Heart left ventricle (tissue), 16 donors: ENCODE measurements at regions not wholly inside any gene's neighbourhood (a gene's known extent, or its start where the extent isn't known, plus 50 kb on each side); places are given as distances from the start of the nearest gene placed in this dataset.

Source experiments
- ATAC-seq, 4 donors: fragments of 200-7000 bp; cut with Tn5 transposase; one replicate each; pipeline ENCODE4 v1.9.1; 2020 to 2022; ENCODE audit warnings: moderate library complexity in 4 of 4, mild to moderate bottlenecking in 3 of 4, moderate number of reproducible peaks in 1 of 4
- DNase-seq, 5 donors: peaks; one replicate each; pipeline ENCODE4 v3.0.0-alpha.2; 2020
- H3K27ac ChIP-seq, 12 donors: fragments of 200-600 bp; sonication (generic) in 4 of 12; one replicate each; pipeline versions ENCODE4 v1.5.0 to v1.8.0; 2016 to 2022; ENCODE audit warnings: mild to moderate bottlenecking in 2 of 12
- H3K27me3 ChIP-seq, 9 donors: fragments of 200-600 bp; sonication (generic) in 2 of 9; one replicate each; pipeline versions ENCODE4 v1.5.1 to v1.8.0; 2016 to 2022; ENCODE audit warnings: mild to moderate bottlenecking in 3 of 9
- H3K36me3 ChIP-seq, 9 donors: fragments of 200-600 bp; sonication (generic) in 2 of 9; one replicate each; pipeline versions ENCODE4 v1.5.0 to v1.8.0; 2018 to 2022; ENCODE audit warnings: mild to moderate bottlenecking in 2 of 9
- H3K4me1 ChIP-seq, 12 donors: fragments of 200-600 bp; sonication (generic) in 4 of 12; one replicate each; pipeline versions ENCODE4 v1.5.0 to v1.8.0; 2016 to 2022; ENCODE audit warnings: mild to moderate bottlenecking in 3 of 12
- H3K4me3 ChIP-seq, 12 donors: fragments of 200-600 bp; sonication (generic) in 4 of 12; one replicate each; pipeline versions ENCODE4 v1.5.0 to v1.8.0; 2017 to 2022; ENCODE audit warnings: mild to moderate bottlenecking in 9 of 12, moderate library complexity in 4 of 12
- H3K9me3 ChIP-seq, 12 donors: fragments of 200-600 bp; sonication (generic) in 4 of 12; one replicate each; pipeline versions ENCODE4 v1.5.0 to v1.8.0; 2016 to 2022; ENCODE audit warnings: mild to moderate bottlenecking in 1 of 12
- CTCF ChIP-seq, 12 donors: fragments of 200-600 bp; sonication (generic) in 4 of 12; IDR thresholded peaks; one replicate each; pipeline versions ENCODE4 v1.5.0 to v1.8.0; 2018 to 2022; ENCODE audit warnings: antibody characterized with exemption in 12 of 12, mild to moderate bottlenecking in 5 of 12
- POLR2A ChIP-seq, 2 donors: fragments of 450-650 bp; IDR thresholded peaks; one replicate each; pipeline ENCODE4 v1.6.1; 2017; ENCODE audit warnings: antibody characterized with exemption in 2 of 2, mild to moderate bottlenecking in 2 of 2, moderate library complexity in 2 of 2
- WGBS, 4 donors: extraction: QIAGEN DNeasy Blood & Tissue Kit in 2 of 4; methylation state at CpG; one replicate each; pipeline versions ENCODE4 v1.1.5 to v1.1.7; 2013 to 2018; 5-methylcytosine and 5-hydroxymethylcytosine counted together
- intact Hi-C, 10 donors: fragments of 100-400 bp; cut with DNase I; formaldehyde crosslinking; loops; one replicate each; pipeline versions ENCODE4 v1.11.1 to v1.14.2; 2022
- donor health status: ischemic (EF 13 %, LVEDD 7.1; RV severe dilation, severe dysfunction).
- donor health status: healthy with polysubstance abuse.
- donor health status: DM: no; HTN: yes; CAD: no.
- donor health status: DM: no; HTN: no; CAD: no.
- donor health status: ischemic (EF 25% LVEDD 6.9; RV normal size, moderate dysfunction).
- donor health status: ischemic (EF 25% LVEDD 5.7; RV mildly dilated, moderate dysfunction).
- donor health status: healthy.
- donor health status: DM: yes; HTN: yes; CAD: no.
- donor health status: ischemic (EF 35%, LVEDD 5.7; RV mildly dilated, moderate dysfunction).
- donor health status: nonischemic (EF 11% LVEDD 7.7; RV severe dilation, severe dysfunction).
- donor health status: DM: yes; HTN: yes; CAD: no.
- donor health status: PGD.
- donor health status: ischemic (EF 29% LVEDD 5.4; RV normal size, mild dysfunction).
- donor health status: nonischemic (EF 23%, LVEDD 6.1; RV moderate dilation, normal function).

- H3K9me3 ChIP-seq: peaks cover 0 to 7% (median 0%) of the 10 kb centered on the region in 12 donors
- no peaks in the 10 kb centered on the region for H3K27me3 ChIP-seq
- H3K27ac ChIP-seq: no peak overlapping the region
- WGBS, 4 donors: 60 to 78% (median 73%) methylated on average over 2 of the region's 2 CpGs
- ATAC-seq: no peak
- no peak overlapping the region for H3K4me3 ChIP-seq
- H3K36me3 ChIP-seq: no peaks in the 10 kb centered on the region
- no peak for DNase-seq
- H3K4me1 ChIP-seq: no peaks in the 10 kb centered on the region
- intact Hi-C loops: no loop called here
- TF ChIP-seq POLR2A (IDR thresholded peaks at IDR 0.05) (no peak), CTCF (IDR thresholded peaks at IDR 0.05) (no peak)
These were observed 317.6 kb downstream of the CHL1 start for GRCh38 chr3:514192-514591.

- H3K9me3 ChIP-seq: no peaks in the 10 kb centered on the region
- no peak overlapping the region for H3K4me3 ChIP-seq
- H3K36me3 ChIP-seq: no peaks in the 10 kb centered on the region
- TF ChIP-seq CTCF (IDR thresholded peaks at IDR 0.05) (no peak), POLR2A (IDR thresholded peaks at IDR 0.05) (no peak)
- no peaks in the 10 kb centered on the region for H3K4me1 ChIP-seq
- no peak for ATAC-seq
- intact Hi-C loops: no loop called here
- DNase-seq: no peak
- no peaks in the 10 kb centered on the region for H3K27me3 ChIP-seq
- 90 to 96% (median 95%) methylated on average over 3 of the region's 3 CpGs for WGBS, 4 donors
- H3K27ac ChIP-seq: no peak overlapping the region
These were observed 322.5 kb downstream of the CHL1 start for GRCh38 chr3:519026-519425.

DNA sequence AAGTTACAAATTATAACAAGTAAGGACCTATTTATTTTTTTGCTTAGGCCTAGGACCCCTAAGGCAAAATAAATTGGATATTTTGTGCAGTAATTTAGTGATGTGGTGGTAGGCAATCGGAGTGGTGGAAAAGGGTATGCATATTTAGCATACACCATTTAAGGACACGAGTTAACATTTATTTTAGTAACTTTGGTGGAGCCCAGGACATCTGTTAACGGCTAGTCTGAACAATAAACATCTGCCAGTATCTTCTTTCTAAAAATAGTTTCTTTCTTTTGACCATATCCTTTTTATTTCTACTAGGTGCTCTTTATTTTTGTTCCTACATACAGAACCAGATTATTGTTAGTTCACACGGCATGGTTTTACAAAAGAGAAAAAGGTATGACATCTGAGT lies 326.3 kb downstream of the CHL1 start:
- H3K4me3 ChIP-seq: no peak overlapping the region
- WGBS, 4 donors: 48 to 63% (median 58%) methylated on average over 4 of the region's 4 CpGs
- intact Hi-C loops: no loop called here
- H3K27me3 ChIP-seq: no peaks in the 10 kb centered on the region
- no peaks in the 10 kb centered on the region for H3K9me3 ChIP-seq
- H3K36me3 ChIP-seq: no peaks in the 10 kb centered on the region
- ATAC-seq (no peak), DNase-seq (no peak)
- no peak overlapping the region for H3K27ac ChIP-seq
- no peak for TF ChIP-seq CTCF (IDR thresholded peaks at IDR 0.05)
- TF ChIP-seq POLR2A (IDR thresholded peaks at IDR 0.05): no peak
- H3K4me1 ChIP-seq: no peaks in the 10 kb centered on the region

GRCh38 chr3:525415-525814 lies 328.9 kb downstream of the CHL1 start:
- Histone ChIP-seq H3K9me3 (peaks cover 0 to 2% (median 0%) of the 10 kb centered on the region in 12 donors), H3K36me3 (no peaks in the 10 kb centered on the region), H3K27ac (no peak overlapping the region), H3K4me1 (no peaks in the 10 kb centered on the region), H3K27me3 (no peaks in the 10 kb centered on the region), H3K4me3 (no peak overlapping the region)
- TF ChIP-seq POLR2A (IDR thresholded peaks at IDR 0.05) (no peak), CTCF (IDR thresholded peaks at IDR 0.05) (no peak)
- no peak for ATAC-seq
- intact Hi-C loops: no loop called here
- no peak for DNase-seq
- WGBS, 4 donors: 67 to 73% (median 72%) methylated on average over 3 of the region's 3 CpGs
